Hematopoietic multipotent progenitor cell treated with erythropoietin and hydrocortisone succinate and interleukin-3 and kit ligand, for 4 days (in vitro differentiated cells): ENCODE measurements at regions not wholly inside any gene's neighbourhood (a gene's known extent, or its start where the extent isn't known, plus 50 kb on each side); places are given as distances from the start of the nearest gene placed in this dataset.
"Not testable (repeated sequence)": the region's sequence is repeated elsewhere in the genome, so short reads cannot be mapped to it uniquely, and the experiment has no call there.

ENCODE experiments used
- DNase-seq: peaks from one replicate; pipeline ENCODE4 v3.0.0-alpha.2; 2015

GRCh38 chr20:55386686-55387085 lies 618.6 kb downstream of the CBLN4 start:
- DNase-seq, result no peak

- no peak for DNase-seq
Observed at GRCh38 chr20:55375920-55376319, 629.4 kb downstream of the CBLN4 start.

GRCh38 chr20:55365745-55366144 lies 639.6 kb downstream of the CBLN4 start:
- no peak for DNase-seq

- DNase-seq, result no peak
Observed at GRCh38 chr20:55360895-55361294, 644.4 kb downstream of the CBLN4 start.

GRCh38 chr20:55354720-55355119 lies 650.6 kb downstream of the CBLN4 start:
- no peak for DNase-seq

- no peak for DNase-seq
Observed at GRCh38 chr20:55353206-55353605, 652.1 kb downstream of the CBLN4 start.

- no peak for DNase-seq
Observed at GRCh38 chr20:55348223-55348622, 657.1 kb downstream of the CBLN4 start.

- DNase-seq, result no peak
Observed at GRCh38 chr20:55342822-55343221, 662.5 kb downstream of the CBLN4 start.

GRCh38 chr20:55333798-55334197 lies 671.5 kb downstream of the CBLN4 start:
- no peak for DNase-seq

GRCh38 chr20:55329108-55329507 lies 676.2 kb downstream of the CBLN4 start:
- DNase-seq, result no peak

GRCh38 chr20:55322745-55323144 lies 682.6 kb downstream of the CBLN4 start:
- DNase-seq, result no peak

- DNase-seq, result no peak
Observed at GRCh38 chr20:55316753-55317152, 688.6 kb downstream of the CBLN4 start.

- not testable (repeated sequence) for DNase-seq
Observed at GRCh38 chr20:55310844-55311243, 694.5 kb downstream of the CBLN4 start.

GRCh38 chr20:55291261-55291660 lies 714.1 kb downstream of the CBLN4 start:
- DNase-seq, result no peak

- DNase-seq, result no peak
Observed at GRCh38 chr20:55283889-55284288, 721.4 kb downstream of the CBLN4 start.

GRCh38 chr20:55273149-55273548 lies 732.2 kb downstream of the CBLN4 start:
- no peak for DNase-seq

GRCh38 chr20:55271371-55271770 lies 733.9 kb downstream of the CBLN4 start:
- DNase-seq, result no peak

GRCh38 chr20:55269913-55270312 lies 735.4 kb downstream of the CBLN4 start:
- DNase-seq, result no peak

GRCh38 chr20:55266361-55266760 lies 739.0 kb downstream of the CBLN4 start:
- no peak for DNase-seq

GRCh38 chr20:55264703-55265239 lies 740.5 kb downstream of the CBLN4 start:
- no peak for DNase-seq

- DNase-seq, result no peak
Observed at GRCh38 chr20:55258559-55258958, 746.8 kb downstream of the CBLN4 start.

- DNase-seq, result no peak
Observed at GRCh38 chr20:55255016-55255415, 750.3 kb downstream of the CBLN4 start.

- no peak for DNase-seq
Observed at GRCh38 chr20:55253781-55254180, 751.5 kb downstream of the CBLN4 start.

GRCh38 chr20:55252521-55252920 lies 752.8 kb downstream of the CBLN4 start:
- no peak for DNase-seq

GRCh38 chr20:55251170-55251569 lies 754.1 kb downstream of the CBLN4 start:
- no peak for DNase-seq

GRCh38 chr20:55242853-55243252 lies 762.5 kb downstream of the CBLN4 start:
- DNase-seq, result no peak
